ENCODE measurements at regions not wholly inside any gene's neighbourhood (a gene's known extent, or its start where the extent isn't known, plus 50 kb on each side); places are given as distances from the start of the nearest gene placed in this dataset.
"Not testable (repeated sequence)": the region's sequence is repeated elsewhere in the genome, so short reads cannot be mapped to it uniquely, and the experiment has no call there.

DNA sequence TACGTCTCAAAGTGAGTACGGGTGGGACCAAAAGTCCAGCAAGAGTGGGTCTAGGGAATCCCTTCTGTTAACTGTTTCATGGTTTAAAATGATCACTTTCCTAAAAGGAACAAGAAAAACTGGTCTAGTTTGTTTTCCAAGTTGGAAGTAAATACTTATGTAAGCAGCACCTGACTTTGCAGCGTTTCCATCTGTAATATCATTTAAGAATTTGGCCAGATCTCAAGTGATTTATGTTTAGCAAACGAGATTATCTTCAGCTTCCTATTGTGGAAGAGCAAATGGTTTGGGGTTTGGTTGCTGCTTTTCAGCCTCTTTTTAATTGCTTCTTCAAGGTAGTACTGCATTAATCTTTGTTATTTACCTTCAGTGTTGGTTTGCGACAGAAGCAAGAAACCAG is 50.4 kb downstream of the FHIP1A start:
- DNase-seq (ENCODE audit: low read depth, low spot score) = no peak

GRCh38 chr4:151460434-151460833 is 51.5 kb downstream of the FHIP1A start:
- no peak for DNase-seq (ENCODE audit: low read depth, low spot score)

DNA sequence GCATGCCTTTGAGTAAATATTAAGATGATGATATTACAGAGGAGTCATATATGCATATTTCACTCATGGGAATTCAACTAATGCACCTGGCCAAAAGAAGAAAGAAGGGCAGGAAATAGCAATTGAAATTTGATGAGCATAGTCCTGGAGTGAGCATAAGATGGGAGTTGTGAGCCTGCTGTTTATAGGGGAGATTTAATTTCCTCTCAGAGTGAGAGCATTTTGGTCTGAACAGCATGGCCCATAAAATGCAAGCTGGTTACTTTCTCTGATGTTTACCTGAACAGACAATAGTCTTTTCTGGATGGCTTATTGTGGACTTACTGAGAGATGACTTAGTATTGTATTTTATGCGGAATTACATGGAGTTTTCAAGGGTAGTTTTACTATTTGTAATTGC is 53.6 kb downstream of the FHIP1A start:
- DNase-seq (ENCODE audit: low read depth, low spot score) = no peak

GRCh38 chr4:151468715-151469696 is 60.0 kb downstream of the FHIP1A start:
- no peak for DNase-seq (ENCODE audit: low read depth, low spot score)

- no peak for DNase-seq (ENCODE audit: low read depth, low spot score)
Observed at GRCh38 chr4:151469970-151470369, 61.0 kb downstream of the FHIP1A start.

DNA sequence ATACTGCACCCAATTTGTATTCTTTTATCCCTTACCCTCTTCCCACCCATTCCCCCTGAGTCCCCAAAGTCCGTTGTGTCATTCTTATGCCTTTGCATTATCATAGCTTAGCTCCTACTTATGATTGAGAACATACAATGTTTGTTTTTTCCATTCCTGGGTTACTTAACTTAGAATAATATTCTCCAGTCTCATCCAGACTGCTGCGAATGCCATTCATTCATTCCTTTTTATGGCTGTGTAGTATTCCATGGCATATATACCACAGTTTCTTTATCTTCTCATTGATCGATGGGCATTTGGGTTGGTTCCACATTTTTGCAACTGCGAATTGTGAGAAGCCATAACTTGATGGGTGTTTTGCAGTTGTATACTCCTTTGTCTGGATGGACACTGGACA is 62.8 kb downstream of the FHIP1A start:
- DNase-seq (ENCODE audit: low read depth, low spot score) = no peak

GRCh38 chr4:151472297-151472696 is 63.3 kb downstream of the FHIP1A start:
- no peak for DNase-seq (ENCODE audit: low read depth, low spot score)

DNA sequence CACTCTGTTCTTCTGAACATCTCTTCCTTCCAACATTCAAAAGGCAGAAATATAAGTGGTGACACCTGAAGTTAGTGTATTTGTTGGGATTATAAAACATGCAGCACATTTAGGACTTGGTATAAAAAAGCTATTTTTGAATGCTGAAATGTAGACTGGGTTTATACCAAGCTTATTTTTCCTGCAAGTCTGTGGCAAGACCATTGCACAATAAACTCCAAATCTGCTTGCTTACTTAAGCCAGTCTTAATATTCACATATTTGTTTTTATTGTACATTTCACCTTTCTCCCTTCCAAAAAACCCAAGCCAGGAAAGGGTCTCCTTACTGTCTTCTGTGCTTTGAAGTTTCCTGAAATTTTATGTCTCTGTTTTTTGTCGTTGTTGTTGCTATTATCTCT is 63.7 kb downstream of the FHIP1A start:
- no peak for DNase-seq (ENCODE audit: low read depth, low spot score)

GRCh38 chr4:151473521-151474097 is 64.6 kb downstream of the FHIP1A start:
- DNase-seq (ENCODE audit: low read depth, low spot score) = no peak

GRCh38 chr4:151475035-151475714 is 66.2 kb downstream of the FHIP1A start:
- DNase-seq (ENCODE audit: low read depth, low spot score) = no peak

GRCh38 chr4:151481813-151482212 is 72.8 kb downstream of the FHIP1A start:
- DNase-seq (ENCODE audit: low read depth, low spot score) = no peak

- DNase-seq (ENCODE audit: low read depth, low spot score) = no peak
Observed at GRCh38 chr4:151484396-151485102, 75.6 kb downstream of the FHIP1A start.

GRCh38 chr4:151485541-151486131 is 76.7 kb downstream of the FHIP1A start:
- DNase-seq (ENCODE audit: low read depth, low spot score) = no peak

DNA sequence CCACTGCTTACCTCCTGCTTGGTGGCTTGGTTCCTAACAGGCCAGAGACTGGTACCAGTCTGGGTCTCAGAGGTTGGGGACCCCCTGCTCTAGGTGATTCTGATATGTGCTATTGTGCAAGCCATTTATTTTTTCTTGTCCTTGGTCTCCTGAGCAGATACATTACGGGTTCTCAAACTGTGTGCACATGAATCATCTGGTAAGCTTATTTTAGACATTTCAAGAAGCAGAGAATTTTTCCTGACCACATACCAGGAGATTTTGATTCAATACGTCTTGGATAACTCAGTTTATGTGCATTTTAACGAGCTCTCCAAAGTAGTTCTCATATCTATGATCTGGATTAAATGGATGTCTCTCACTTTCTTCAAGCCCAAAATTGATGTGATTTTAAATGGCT is 77.2 kb downstream of the FHIP1A start:
- DNase-seq (ENCODE audit: low read depth, low spot score) = no peak

DNA sequence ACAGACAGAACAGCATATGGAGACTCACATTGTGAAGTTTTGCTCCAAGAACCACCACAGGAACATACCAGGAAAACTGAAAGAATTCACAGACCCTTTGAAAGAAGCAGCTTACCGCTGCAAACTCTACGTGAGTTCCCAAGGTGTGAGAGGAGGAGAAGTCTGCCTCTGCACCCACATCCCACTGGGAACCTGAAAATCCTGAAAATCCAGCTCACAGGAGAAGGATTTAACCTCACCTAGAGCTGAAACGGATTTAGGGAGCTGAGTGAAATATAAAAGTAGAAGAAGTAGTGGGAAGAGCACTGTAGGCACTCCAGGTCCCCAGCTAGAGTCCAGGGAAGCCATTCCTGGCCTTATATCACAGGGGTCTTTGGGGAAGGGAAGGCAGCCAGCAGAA is 80.0 kb downstream of the FHIP1A start:
- DNase-seq (ENCODE audit: low read depth, low spot score) = no peak

DNA sequence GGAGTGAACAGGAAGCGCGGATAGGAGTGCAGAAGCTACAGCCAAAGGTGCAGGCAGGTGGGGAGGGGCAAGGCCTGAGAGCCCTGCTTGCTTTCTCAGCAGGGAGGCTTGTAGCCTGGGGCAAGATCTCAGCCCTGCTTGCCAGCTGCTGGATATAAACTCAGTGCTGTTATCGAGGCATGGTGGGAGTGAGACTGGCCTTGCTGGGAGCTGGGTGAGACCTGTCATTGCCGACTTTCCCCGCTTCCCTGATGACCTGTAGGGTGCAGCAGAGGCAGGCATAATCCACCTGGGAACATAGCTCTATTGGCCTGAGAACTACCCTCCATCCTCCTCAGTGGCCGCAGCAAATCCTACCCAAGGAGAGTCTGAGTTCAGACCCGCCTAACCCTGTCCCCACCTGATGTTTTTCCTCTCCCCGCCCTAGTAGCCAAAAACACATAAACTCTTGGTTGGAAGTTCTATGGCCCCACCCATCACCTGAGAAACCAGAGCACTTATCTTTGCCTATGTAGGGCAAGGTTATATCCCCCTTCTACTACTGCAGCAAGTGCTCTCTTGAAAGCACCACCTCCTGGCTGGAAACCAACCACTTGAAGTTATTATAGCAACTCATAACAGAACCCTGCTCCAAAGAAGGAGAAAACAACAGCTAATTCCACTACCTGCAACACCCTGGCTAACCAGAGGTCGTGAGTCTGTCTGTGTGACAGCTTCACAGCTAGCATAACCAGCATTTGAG is 80.7 kb downstream of the FHIP1A start:
- DNase-seq (ENCODE audit: low read depth, low spot score) = no peak

- DNase-seq (ENCODE audit: low read depth, low spot score) = not testable (repeated sequence)
Observed at GRCh38 chr4:151495612-151496011, 86.6 kb downstream of the FHIP1A start.

- DNase-seq (ENCODE audit: low read depth, low spot score) = not testable (repeated sequence)
Observed at GRCh38 chr4:151511548-151511947, 102.6 kb downstream of the FHIP1A start.

- no peak for DNase-seq (ENCODE audit: low read depth, low spot score)
Observed at GRCh38 chr4:151517896-151518295, 108.9 kb downstream of the FHIP1A start.

GRCh38 chr4:151518359-151518758 is 109.4 kb downstream of the FHIP1A start:
- no peak for DNase-seq (ENCODE audit: low read depth, low spot score)
